ENCODE measurements at regions not wholly inside any gene's neighbourhood (a gene's known extent, or its start where the extent isn't known, plus 50 kb on each side); places are given as distances from the start of the nearest gene placed in this dataset.

DNA sequence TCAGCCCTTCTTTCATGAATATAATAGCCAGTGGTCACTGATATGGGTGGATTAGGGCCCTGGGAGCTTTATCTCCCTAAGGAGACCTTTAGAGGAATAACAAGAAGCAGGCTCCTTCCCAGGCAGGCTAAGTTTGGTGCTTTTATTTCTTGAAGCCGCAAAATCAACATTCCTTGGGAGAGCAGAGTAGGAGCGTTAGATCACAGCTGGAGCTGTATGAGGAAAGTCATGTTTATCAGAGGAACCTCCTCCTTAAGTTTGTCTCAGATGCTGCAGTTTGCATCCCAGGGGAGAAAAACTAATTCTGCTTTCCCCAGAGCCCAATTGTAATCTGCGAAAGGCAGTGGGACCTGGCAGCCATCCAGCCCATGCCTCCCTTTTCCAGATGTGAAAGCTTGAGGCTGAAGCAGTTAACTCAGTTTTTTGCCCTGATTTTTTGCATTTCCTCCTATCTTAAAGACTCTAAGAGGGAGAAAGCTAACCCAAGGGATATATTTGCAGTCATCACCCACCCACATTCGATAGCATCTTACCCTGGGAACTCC, 186.0 kb upstream of the FRMPD4 start:
- no peak for DNase-seq
- ATAC-seq = no peak

GRCh38 chrX:11953615-11954014, 184.7 kb upstream of the FRMPD4 start:
- DNase-seq (no peak), ATAC-seq (no peak)

GRCh38 chrX:11954176-11954575, 184.1 kb upstream of the FRMPD4 start:
- ATAC-seq (no peak), DNase-seq (no peak)

- ATAC-seq = no peak
- DNase-seq = no peak
These were observed 178.2 kb upstream of the FRMPD4 start for GRCh38 chrX:11960031-11960430.

- DNase-seq (no peak), ATAC-seq (no peak)
These were observed 172.8 kb upstream of the FRMPD4 start for GRCh38 chrX:11965436-11965835.

GRCh38 chrX:11967986-11968869, 170.0 kb upstream of the FRMPD4 start:
- DNase-seq (no peak), ATAC-seq (no peak)

- ATAC-seq (no peak), DNase-seq (no peak)
These were observed 169.3 kb upstream of the FRMPD4 start for GRCh38 chrX:11968991-11969390.

DNA sequence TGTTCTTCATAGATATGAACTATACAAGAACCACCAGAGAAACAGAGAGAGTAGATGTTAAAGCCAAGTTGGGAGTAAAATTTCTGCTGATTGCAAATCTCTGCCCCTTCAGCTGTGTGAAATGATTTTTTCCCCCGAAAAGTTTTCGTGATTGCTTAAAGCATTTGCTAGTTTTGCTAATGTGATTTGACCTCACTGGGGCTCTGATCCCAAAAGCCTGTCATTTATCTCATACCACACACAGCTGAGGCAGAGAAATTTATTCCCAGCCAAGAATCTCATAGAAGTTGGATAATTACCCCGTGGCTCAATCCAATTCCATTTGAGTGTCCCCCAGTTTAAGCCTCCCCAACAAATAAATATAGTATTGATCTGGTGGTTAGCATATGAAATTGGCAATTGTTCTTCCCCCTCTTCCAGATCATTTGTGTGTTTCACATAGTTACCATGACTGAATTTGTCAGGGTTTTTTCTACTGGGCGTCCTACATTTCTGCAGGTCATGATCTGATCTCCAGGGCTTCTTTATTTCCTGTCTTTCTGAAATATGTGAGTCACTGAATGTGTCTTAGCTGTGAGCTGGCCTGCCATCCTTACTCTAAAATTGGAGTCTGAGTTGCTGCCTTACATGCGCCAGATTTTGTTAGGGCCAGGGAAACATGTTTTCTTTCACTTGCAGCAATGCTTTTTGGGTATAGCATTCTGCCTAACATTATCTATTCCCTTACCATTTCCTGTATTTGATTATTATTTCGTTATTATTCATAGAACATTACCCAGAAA, 167.5 kb upstream of the FRMPD4 start:
- ATAC-seq = no peak
- DNase-seq = no peak

DNA sequence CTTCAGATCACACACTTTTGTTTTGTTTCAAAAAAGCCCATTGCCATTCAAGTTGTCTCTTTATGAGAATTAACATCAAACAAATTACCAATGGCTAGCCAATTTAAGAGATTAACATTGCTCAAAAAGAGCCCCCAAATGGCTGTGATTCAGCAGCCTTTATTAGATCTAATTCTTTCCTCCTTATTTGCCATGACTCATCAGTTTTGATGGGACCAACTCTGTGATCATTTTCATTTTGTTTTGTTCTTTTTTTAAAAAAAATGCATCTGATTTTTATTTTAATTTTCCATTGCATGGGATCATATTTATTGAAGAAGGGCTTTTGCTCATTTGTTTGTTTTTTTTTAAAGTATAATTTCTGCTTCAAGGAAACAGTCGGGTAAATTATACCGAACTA, 161.6 kb upstream of the FRMPD4 start:
- no peak for ATAC-seq
- DNase-seq = no peak

DNA sequence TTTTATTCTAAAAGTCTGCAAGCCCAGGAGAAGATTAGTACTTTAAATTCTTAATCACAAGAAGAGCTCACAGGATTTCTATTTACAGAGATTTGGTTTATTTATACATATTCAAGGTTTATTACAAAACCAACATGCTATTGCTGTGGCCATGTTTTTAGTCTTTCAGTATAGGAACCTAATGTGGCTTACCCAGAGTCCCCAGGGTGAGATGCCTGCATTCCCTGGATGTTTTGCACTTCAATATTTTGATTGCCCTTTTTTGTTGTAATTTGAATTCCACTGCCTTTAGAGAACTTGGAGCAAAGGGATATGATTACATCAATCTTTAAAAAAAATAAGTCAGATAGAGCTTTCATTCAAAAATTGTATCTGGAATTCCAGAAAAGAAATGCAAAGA, 146.0 kb upstream of the FRMPD4 start:
- ATAC-seq (no peak), DNase-seq (no peak)

GRCh38 chrX:11995146-11995545, 143.1 kb upstream of the FRMPD4 start:
- ATAC-seq (no peak), DNase-seq (no peak)

GRCh38 chrX:11996810-11997209, 141.5 kb upstream of the FRMPD4 start:
- DNase-seq (no peak), ATAC-seq (no peak)

GRCh38 chrX:11998944-11999343, 139.3 kb upstream of the FRMPD4 start:
- ATAC-seq (no peak), DNase-seq (no peak)

GRCh38 chrX:12002876-12003275, 135.4 kb upstream of the FRMPD4 start:
- DNase-seq = no peak

DNA sequence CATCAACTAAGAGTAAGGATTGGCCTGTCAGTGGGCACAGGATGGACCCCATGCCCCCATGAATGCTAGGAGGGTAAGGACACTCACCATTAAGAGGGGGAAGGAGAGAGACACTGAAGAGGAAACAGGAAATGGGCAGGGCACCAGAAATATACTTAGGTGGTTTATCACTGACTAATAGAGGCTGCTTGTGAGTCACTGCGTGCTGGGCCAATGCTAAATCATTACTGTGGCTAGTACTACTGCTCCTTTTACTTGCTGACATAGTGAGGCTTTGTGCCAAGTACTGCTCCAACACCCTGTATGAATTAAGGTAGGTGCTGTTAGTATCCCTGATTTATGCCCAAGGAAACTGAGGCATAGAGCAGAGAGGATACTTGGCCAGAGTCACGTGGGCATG, 130.4 kb upstream of the FRMPD4 start:
- DNase-seq = no peak
- ATAC-seq = peak; percentile 55

More at GRCh38 chrX:12002876-12003275, 135.4 kb upstream of the FRMPD4 start:
- no peak for ATAC-seq

- no peak for DNase-seq
- ATAC-seq = no peak
These were observed 127.8 kb upstream of the FRMPD4 start for GRCh38 chrX:12010436-12010835.

GRCh38 chrX:12011075-12011474, 127.2 kb upstream of the FRMPD4 start:
- no peak for DNase-seq

DNA sequence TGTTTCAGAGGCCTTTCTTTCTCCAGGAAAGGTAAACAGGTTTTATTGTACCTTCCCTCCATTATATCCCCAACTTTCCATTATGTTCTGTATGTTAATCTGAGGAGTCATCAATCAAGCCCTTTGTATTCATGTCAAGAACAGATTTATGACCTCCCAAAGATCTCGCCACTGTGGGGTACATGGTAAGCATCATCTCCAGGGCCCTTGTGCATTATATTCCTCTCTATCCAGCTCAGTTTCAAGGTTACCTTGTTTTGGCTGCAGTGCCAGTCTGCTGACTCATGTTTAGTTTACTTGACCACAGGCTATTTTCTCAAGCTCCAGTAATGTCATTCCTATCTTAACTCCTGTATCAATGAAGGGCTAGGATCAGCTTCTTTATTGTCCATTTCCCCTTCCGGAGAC, 125.1 kb upstream of the FRMPD4 start:
- no peak for ATAC-seq
- no peak for DNase-seq

More at GRCh38 chrX:12011075-12011474, 127.2 kb upstream of the FRMPD4 start:
- ATAC-seq = no peak

GRCh38 chrX:12021698-12022097, 116.6 kb upstream of the FRMPD4 start:
- no peak for DNase-seq
- no peak for ATAC-seq

GRCh38 chrX:12026481-12026880, 111.8 kb upstream of the FRMPD4 start:
- ATAC-seq = no peak

GRCh38 chrX:12032082-12032481, 106.2 kb upstream of the FRMPD4 start:
- no peak for DNase-seq
- ATAC-seq = no peak

More at GRCh38 chrX:12026481-12026880, 111.8 kb upstream of the FRMPD4 start:
- DNase-seq = no peak

- DNase-seq = no peak
- ATAC-seq = no peak
These were observed 103.5 kb upstream of the FRMPD4 start for GRCh38 chrX:12034741-12035140.

GRCh38 chrX:12042615-12043014, 95.7 kb upstream of the FRMPD4 start:
- ATAC-seq (no peak), DNase-seq (no peak)
